C4-2B (cell line): ENCODE measurements at regions not wholly inside any gene's neighbourhood (a gene's known extent, or its start where the extent isn't known, plus 50 kb on each side); places are given as distances from the start of the nearest gene placed in this dataset.

Experiments used
- CTCF ChIP-seq: fragments of 450-650 bp; conservative IDR thresholded peaks from 2 replicates; pipeline ENCODE4 v1.5.1; 2017; ENCODE audit warnings: mild to moderate bottlenecking
- ZFX ChIP-seq: fragments of 450-650 bp; IDR thresholded peaks from 2 replicates; pipeline ENCODE4 v1.6.1; 2017

DNA sequence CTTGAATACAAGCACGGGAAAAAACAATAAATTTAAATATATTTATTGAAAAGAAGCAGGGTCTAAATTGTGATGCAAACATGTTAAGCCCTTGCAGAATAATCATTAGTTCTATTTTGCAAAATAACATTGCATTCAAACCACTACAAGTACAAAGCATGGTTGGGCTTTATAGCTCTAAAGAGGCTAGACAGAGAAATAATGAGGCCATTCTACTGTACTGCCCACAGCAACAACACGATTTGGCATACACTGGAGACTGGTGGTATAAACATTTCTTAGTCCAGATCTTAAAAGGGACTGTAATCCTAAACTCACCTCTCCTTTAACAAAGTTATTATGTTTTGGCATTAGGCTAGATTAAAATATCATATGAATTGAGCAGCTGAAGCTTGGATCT, 204.3 kb upstream of the LRIG1 start:
- TF ChIP-seq CTCF = no peak
- TF ChIP-seq ZFX = no peak
